ENCODE measurements at regions not wholly inside any gene's neighbourhood (a gene's known extent, or its start where the extent isn't known, plus 50 kb on each side); places are given as distances from the start of the nearest gene placed in this dataset.
A peak's percentile ranks its signal among the peaks of the same experiment; 100 is the strongest.
"Not testable (repeated sequence)": the region's sequence is repeated elsewhere in the genome, so short reads cannot be mapped to it uniquely, and the experiment has no call there.

DNA sequence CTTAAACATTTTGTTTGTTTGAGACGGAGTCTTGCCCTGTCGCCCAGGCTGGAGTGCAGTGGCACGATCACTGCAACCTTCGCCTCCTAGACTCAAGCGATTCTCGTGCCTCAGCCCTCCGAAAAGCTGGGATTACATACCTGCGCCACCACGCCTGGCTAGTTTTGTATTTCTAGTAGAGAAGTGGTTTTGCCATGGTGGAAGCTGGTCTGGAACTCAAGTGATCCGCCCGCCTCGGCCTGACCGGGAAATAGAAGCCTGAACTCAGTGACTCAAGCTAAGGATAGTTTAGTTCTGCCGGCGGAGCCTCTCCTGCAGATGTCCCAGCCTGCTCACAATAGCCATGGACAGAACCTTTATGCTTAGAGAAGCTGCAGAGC lies 53.0 kb upstream of the ZNF254 start:
- H3K36me3 Mint-ChIP-seq (ENCODE audit: low read depth): peaks cover 25% of the 10 kb centered on the region
- H3K9me3 Mint-ChIP-seq: no peaks in the 10 kb centered on the region
- H3K4me3 Mint-ChIP-seq: peak overlapping the region; percentile 98
- H3K27ac Mint-ChIP-seq: peak overlapping the region; percentile 95
- H3K4me1 Mint-ChIP-seq (ENCODE audit: low read depth): peaks cover 56% of the 10 kb centered on the region
- H3K27me3 Mint-ChIP-seq: no peaks in the 10 kb centered on the region

DNA sequence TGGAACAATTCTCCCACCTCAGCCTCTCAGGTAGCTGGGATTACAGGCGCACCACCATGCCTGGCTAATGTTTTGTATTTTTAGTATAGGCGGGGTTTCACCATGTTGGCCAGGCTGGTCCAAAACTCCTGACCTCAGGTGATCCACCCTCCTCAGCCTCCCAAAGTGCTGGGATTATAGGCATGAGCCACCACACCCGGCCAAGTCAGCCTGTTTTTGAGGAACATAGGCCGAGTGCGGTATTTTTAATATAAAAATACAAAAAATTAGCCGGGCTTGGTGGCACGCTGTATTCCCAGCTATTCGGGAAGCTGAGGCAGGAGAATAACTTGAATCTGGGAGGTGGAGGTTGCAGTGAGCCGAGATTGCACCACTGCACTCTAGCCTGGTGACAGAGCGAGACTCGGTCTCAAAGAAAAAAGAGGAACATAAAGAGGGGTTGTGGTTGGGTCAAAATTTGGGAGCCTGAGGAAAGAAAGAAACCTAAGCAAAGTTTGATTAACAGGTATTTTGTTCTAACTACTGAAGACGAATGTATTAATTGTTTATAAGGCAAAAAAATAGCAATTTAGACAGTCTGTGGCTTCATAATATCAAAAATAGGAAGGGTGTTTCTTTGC lies 51.6 kb upstream of the ZNF254 start:
- Mint-ChIP-seq H3K4me3 (peak overlapping the region; percentile 56), H3K27ac (peak overlapping the region; percentile 50), H3K4me1 (ENCODE audit: low read depth) (peaks cover 60% of the 10 kb centered on the region), H3K36me3 (ENCODE audit: low read depth) (peaks cover 38% of the 10 kb centered on the region)
- H3K9me3 Mint-ChIP-seq, H3K27me3 Mint-ChIP-seq: not testable (repeated sequence)

All from stimulated activated naive CD8-positive, alpha-beta T cell treated with anti-CD3 and anti-CD28 coated beads, Interleukin-15, Interleukin-2, amounts not matched to agents 100 ng/mL and 50 ng/mL, for 24 hours (primary cell).